ENCODE measurements at regions not wholly inside any gene's neighbourhood (a gene's known extent, or its start where the extent isn't known, plus 50 kb on each side); places are given as distances from the start of the nearest gene placed in this dataset.

GRCh38 chr9:78605041-78606000 lies 308.4 kb downstream of the PSAT1 start:
- DNase-seq (ENCODE audit: low read depth), result no peak

GRCh38 chr9:78606001-78606379 lies 309.1 kb downstream of the PSAT1 start:
- no peak for DNase-seq (ENCODE audit: low read depth)

- DNase-seq (ENCODE audit: low read depth), result no peak
Measured at GRCh38 chr9:78607853-78608252, 310.9 kb downstream of the PSAT1 start.

GRCh38 chr9:78609450-78609849 lies 312.5 kb downstream of the PSAT1 start:
- no peak for DNase-seq (ENCODE audit: low read depth)

GRCh38 chr9:78612091-78612490 lies 315.2 kb downstream of the PSAT1 start:
- DNase-seq (ENCODE audit: low read depth), result peak; percentile 91

GRCh38 chr9:78613006-78613405 lies 316.1 kb downstream of the PSAT1 start:
- peak; percentile 58 for DNase-seq (ENCODE audit: low read depth)

- DNase-seq (ENCODE audit: low read depth), result no peak
Measured at GRCh38 chr9:78614892-78615291, 318.0 kb downstream of the PSAT1 start.

- DNase-seq (ENCODE audit: low read depth), result peak; percentile 12
Measured at GRCh38 chr9:78615372-78615771, 318.4 kb downstream of the PSAT1 start.

- no peak for DNase-seq (ENCODE audit: low read depth)
Measured at GRCh38 chr9:78618735-78619134, 321.8 kb downstream of the PSAT1 start.

GRCh38 chr9:78620303-78620702 lies 323.4 kb downstream of the PSAT1 start:
- DNase-seq (ENCODE audit: low read depth), result peak; percentile 39

GRCh38 chr9:78620764-78621163 lies 323.8 kb downstream of the PSAT1 start:
- peak; percentile 71 for DNase-seq (ENCODE audit: low read depth)

- DNase-seq (ENCODE audit: low read depth), result peak; percentile 10
Measured at GRCh38 chr9:78622126-78622525, 325.2 kb downstream of the PSAT1 start.

- no peak for DNase-seq (ENCODE audit: low read depth)
Measured at GRCh38 chr9:78626971-78627370, 330.0 kb downstream of the PSAT1 start.

GRCh38 chr9:78630966-78631365 lies 334.0 kb downstream of the PSAT1 start:
- DNase-seq (ENCODE audit: low read depth), result no peak

GRCh38 chr9:78640728-78641127 lies 343.8 kb downstream of the PSAT1 start:
- DNase-seq (ENCODE audit: low read depth), result no peak

- DNase-seq (ENCODE audit: low read depth), result no peak
Measured at GRCh38 chr9:78644359-78644758, 347.4 kb downstream of the PSAT1 start.

GRCh38 chr9:78654324-78654723 lies 357.4 kb downstream of the PSAT1 start:
- no peak for DNase-seq (ENCODE audit: low read depth)

- no peak for DNase-seq (ENCODE audit: low read depth)
Measured at GRCh38 chr9:78663369-78663768, 366.4 kb downstream of the PSAT1 start.

- DNase-seq (ENCODE audit: low read depth), result no peak
Measured at GRCh38 chr9:78664370-78664769, 367.4 kb downstream of the PSAT1 start.

GRCh38 chr9:78666818-78667414 lies 370.0 kb downstream of the PSAT1 start:
- peak; percentile 39 for DNase-seq (ENCODE audit: low read depth)

- peak; percentile 59 for DNase-seq (ENCODE audit: low read depth)
Measured at GRCh38 chr9:78668148-78668832, 371.4 kb downstream of the PSAT1 start.

GRCh38 chr9:78669591-78669990 lies 372.7 kb downstream of the PSAT1 start:
- peak; percentile 17 for DNase-seq (ENCODE audit: low read depth)

- no peak for DNase-seq (ENCODE audit: low read depth)
Measured at GRCh38 chr9:78671785-78672184, 374.9 kb downstream of the PSAT1 start.
